ENCODE measurements at regions not wholly inside any gene's neighbourhood (a gene's known extent, or its start where the extent isn't known, plus 50 kb on each side); places are given as distances from the start of the nearest gene placed in this dataset.
A peak's percentile ranks its signal among the peaks of the same experiment; 100 is the strongest.
"Not testable (repeated sequence)": the region's sequence is repeated elsewhere in the genome, so short reads cannot be mapped to it uniquely, and the experiment has no call there.

GRCh38 chr3:144744473-144744872 is 772.9 kb downstream of the DIPK2A start:
- ATAC-seq: no peak
- Histone ChIP-seq H3K36me3 (no peaks in the 10 kb centered on the region), H3K4me3 (no peak overlapping the region), H3K27ac (no peak overlapping the region), H3K4me1 (no peaks in the 10 kb centered on the region), H3K9me3 (no peaks in the 10 kb centered on the region), H3K27me3 (ENCODE audit: low read depth) (no peaks in the 10 kb centered on the region)
- intact Hi-C loops (cut with DNase I): no loop called here
- DNase-seq: no peak
- TF ChIP-seq CTCF (IDR thresholded peaks at IDR 0.05): no peak

GRCh38 chr3:144746631-144747030 is 775.0 kb downstream of the DIPK2A start:
- H3K27ac ChIP-seq: no peak overlapping the region
- intact Hi-C loops (cut with DNase I): no loop called here
- no peak overlapping the region for H3K4me3 ChIP-seq
- no peaks in the 10 kb centered on the region for H3K36me3 ChIP-seq
- no peaks in the 10 kb centered on the region for H3K9me3 ChIP-seq
- no peak for DNase-seq
- ATAC-seq: no peak
- TF ChIP-seq CTCF (IDR thresholded peaks at IDR 0.05): no peak
- no peaks in the 10 kb centered on the region for H3K27me3 ChIP-seq (ENCODE audit: low read depth)
- no peaks in the 10 kb centered on the region for H3K4me1 ChIP-seq

GRCh38 chr3:144749536-144750253 is 778.1 kb downstream of the DIPK2A start:
- H3K27ac ChIP-seq; DNase-seq; H3K36me3 ChIP-seq; H3K4me3 ChIP-seq; ATAC-seq; intact Hi-C loops (cut with DNase I); H3K9me3 ChIP-seq; H3K4me1 ChIP-seq; H3K27me3 ChIP-seq (ENCODE audit: low read depth): not testable (repeated sequence)

- ATAC-seq (peak in 1 of 2 donors; percentile 9), DNase-seq (no peak)
- Histone ChIP-seq H3K27ac (no peak overlapping the region), H3K27me3 (ENCODE audit: low read depth) (no peaks in the 10 kb centered on the region), H3K9me3 (no peaks in the 10 kb centered on the region), H3K4me3 (no peak overlapping the region), H3K36me3 (no peaks in the 10 kb centered on the region), H3K4me1 (no peaks in the 10 kb centered on the region)
- intact Hi-C loops (cut with DNase I): no loop called here
- no peak for TF ChIP-seq CTCF (IDR thresholded peaks at IDR 0.05)
These were observed 782.6 kb downstream of the DIPK2A start for GRCh38 chr3:144754076-144754783.

GRCh38 chr3:144756704-144757440 is 785.2 kb downstream of the DIPK2A start:
- Histone ChIP-seq H3K36me3 (no peaks in the 10 kb centered on the region), H3K27me3 (ENCODE audit: low read depth) (no peaks in the 10 kb centered on the region), H3K9me3 (no peaks in the 10 kb centered on the region), H3K4me1 (no peaks in the 10 kb centered on the region), H3K27ac (no peak overlapping the region), H3K4me3 (no peak overlapping the region)
- ATAC-seq: peak in 1 of 2 donors; percentile 38
- no peak for TF ChIP-seq CTCF (IDR thresholded peaks at IDR 0.05)
- intact Hi-C loops (cut with DNase I): no loop called here
- DNase-seq: no peak

Data from lower lobe of right lung (tissue), 2 donors.